Neural cell (in vitro differentiated cells): ENCODE measurements at regions not wholly inside any gene's neighbourhood (a gene's known extent, or its start where the extent isn't known, plus 50 kb on each side); places are given as distances from the start of the nearest gene placed in this dataset.

ENCODE experiments used
- H2AFZ ChIP-seq: fragments of 200-600, 300-800 bp; sonication (generic), shearing (Covaris generic); 2 replicates; pipeline ENCODE4 v1.6.0; 2014; ENCODE audit warnings: low read depth, mild to moderate bottlenecking, antibody characterized with exemption, low read length, moderate library complexity
- H3F3A ChIP-seq: fragments of 200-600 bp; shearing (Covaris generic); 2 replicates; pipeline ENCODE4 v1.6.1; 2016; ENCODE audit warnings: mild to moderate bottlenecking, moderate library complexity, mixed read lengths, antibody characterized with exemption, low read length; ENCODE audit not compliant: insufficient read depth, poor library complexity, severe bottlenecking
- H3K27ac ChIP-seq: fragments of 200-600, 300-800 bp; sonication (generic), shearing (Covaris generic); 2 replicates; pipeline ENCODE4 v1.5.1; 2014; ENCODE audit warnings: mild to moderate bottlenecking, low read length, moderate library complexity
- H3K27me3 ChIP-seq: fragments of 300-800, 200-600 bp; sonication (generic), shearing (Covaris generic); 2 replicates; pipeline ENCODE4 v1.6.0; 2014; ENCODE audit warnings: mild to moderate bottlenecking, low read depth, low read length, moderate library complexity; ENCODE audit not compliant: insufficient read depth
- H3K36me3 ChIP-seq: fragments of 300-800, 200-600 bp; sonication (generic), shearing (Covaris generic); 2 replicates; pipeline ENCODE4 v1.5.1; 2014; ENCODE audit warnings: mild to moderate bottlenecking, antibody characterized with exemption, low read length, moderate library complexity; ENCODE audit not compliant: insufficient read depth
- H3K4me2 ChIP-seq: fragments of 300-800, 200-600 bp; sonication (generic), shearing (Covaris generic); 2 replicates; pipeline ENCODE4 v1.6.0; 2014; ENCODE audit warnings: mild to moderate bottlenecking, low read length
- H3K4me3 ChIP-seq: fragments of 300-800, 200-600 bp; sonication (generic), shearing (Covaris generic); 2 replicates; pipeline ENCODE4 v1.5.1; 2014; ENCODE audit warnings: mild to moderate bottlenecking, low read length, moderate library complexity
- H3K79me2 ChIP-seq: fragments of 200-600 bp; shearing (Covaris generic); replicated peaks from 2 replicates; pipeline ENCODE4 v1.6.0; 2014; ENCODE audit warnings: mild to moderate bottlenecking, low read length, moderate library complexity; ENCODE audit not compliant: insufficient read depth
- H3K9ac ChIP-seq: fragments of 300-800, 200-600 bp; sonication (generic), shearing (Covaris generic); 2 replicates; pipeline ENCODE4 v1.6.1; 2016; ENCODE audit warnings: mild to moderate bottlenecking, low read length, mixed read lengths
- H3K9me2 ChIP-seq: fragments of 200-600 bp; shearing (Covaris generic); 2 replicates; pipeline ENCODE4 v1.6.1; 2016; ENCODE audit warnings: mild to moderate bottlenecking, low read length, mixed read lengths; ENCODE audit not compliant: insufficient read depth
- H3K9me3 ChIP-seq: fragments of 200-600, 300-800 bp; sonication (generic), shearing (Covaris generic); 2 replicates; pipeline ENCODE4 v1.6.1; 2016; ENCODE audit warnings: mild to moderate bottlenecking, mixed run types, low read length, moderate library complexity, mixed read lengths
- H4K20me1 ChIP-seq: fragments of 200-600 bp; shearing (Covaris generic); 2 replicates; pipeline ENCODE4 v1.6.1; 2016; ENCODE audit warnings: mild to moderate bottlenecking, mixed run types; ENCODE audit not compliant: insufficient read depth
- CTCF ChIP-seq: fragments of 450-650 bp; IDR thresholded peaks from 2 replicates; pipeline ENCODE4 v1.5.1; 2014; ENCODE audit warnings: antibody characterized with exemption, mild to moderate bottlenecking, moderate library complexity; ENCODE audit not compliant: poor library complexity, severe bottlenecking
- EP300 ChIP-seq: fragments of 450-650 bp; conservative IDR thresholded peaks from 2 replicates; pipeline ENCODE4 v1.6.1; 2014; ENCODE audit warnings: antibody characterized with exemption, mild to moderate bottlenecking, moderate library complexity; ENCODE audit not compliant: poor library complexity, severe bottlenecking
- EZH2 ChIP-seq: fragments of 200-600, 300-800 bp; shearing (Covaris generic), sonication (generic); IDR thresholded peaks from 2 replicates; pipeline ENCODE4 v1.6.1; 2014; ENCODE audit warnings: antibody characterized with exemption, low read length, borderline replicate concordance, mild to moderate bottlenecking; ENCODE audit not compliant: insufficient read depth, poor library complexity, severe bottlenecking
- MXI1 ChIP-seq: fragments of 450-650 bp; conservative IDR thresholded peaks from 2 replicates; pipeline ENCODE4 v1.6.1; 2014; ENCODE audit warnings: antibody characterized with exemption, mild to moderate bottlenecking; ENCODE audit not compliant: poor library complexity, severe bottlenecking
- POLR2AphosphoS5 ChIP-seq: IDR thresholded peaks from 2 replicates; pipeline ENCODE4 v1.6.1; 2012
- RAD21 ChIP-seq: fragments of 450-650 bp; conservative IDR thresholded peaks from 2 replicates; pipeline ENCODE4 v1.6.1; 2014; ENCODE audit warnings: antibody characterized with exemption, mild to moderate bottlenecking, moderate library complexity
- REST ChIP-seq: IDR thresholded peaks from 2 replicates; pipeline ENCODE4 v1.6.1; 2012; ENCODE audit warnings: borderline replicate concordance
- SMC3 ChIP-seq: fragments of 450-650 bp; conservative IDR thresholded peaks from 2 replicates; pipeline ENCODE4 v1.6.1; 2014; ENCODE audit warnings: antibody characterized with exemption, mild to moderate bottlenecking, moderate library complexity; ENCODE audit not compliant: poor library complexity
- TAF1 ChIP-seq: IDR thresholded peaks from 2 replicates; pipeline ENCODE4 v1.6.1; 2012; ENCODE audit warnings: low read depth

- no peak overlapping the region for H3K4me3 ChIP-seq
- no peak overlapping the region for H3K9ac ChIP-seq
- no peaks in the 10 kb centered on the region for H3K9me2 ChIP-seq
- H3F3A ChIP-seq: no peaks in the 10 kb centered on the region
- H3K79me2 ChIP-seq: no peaks in the 10 kb centered on the region
- H3K36me3 ChIP-seq: no peaks in the 10 kb centered on the region
- TF ChIP-seq EP300 (no peak), REST (no peak)
- no peaks in the 10 kb centered on the region for H3K27me3 ChIP-seq
- no peaks in the 10 kb centered on the region for H3K9me3 ChIP-seq
- no peak overlapping the region for H2AFZ ChIP-seq
- no peak overlapping the region for H3K27ac ChIP-seq
- H4K20me1 ChIP-seq: no peaks in the 10 kb centered on the region
- no peak overlapping the region for H3K4me2 ChIP-seq
Observed at GRCh38 chr6:50240986-50241385, 191.3 kb upstream of the DEFB112 start.

GRCh38 chr6:50249493-50249892 is 199.8 kb upstream of the DEFB112 start:
- peak; percentile 21 for TF ChIP-seq EP300
- no peak for TF ChIP-seq CTCF

GRCh38 chr6:50257322-50257721 is 207.6 kb upstream of the DEFB112 start:
- no peaks in the 10 kb centered on the region for H3K27me3 ChIP-seq

More at GRCh38 chr6:50249493-50249892, 199.8 kb upstream of the DEFB112 start:
- Histone ChIP-seq H3K36me3 (no peaks in the 10 kb centered on the region), H3F3A (no peaks in the 10 kb centered on the region), H3K9ac (no peak overlapping the region), H3K27me3 (no peaks in the 10 kb centered on the region), H3K79me2 (no peaks in the 10 kb centered on the region), H3K9me3 (no peaks in the 10 kb centered on the region), H2AFZ (no peak overlapping the region), H3K4me3 (no peak overlapping the region), H3K9me2 (no peaks in the 10 kb centered on the region), H3K27ac (no peak overlapping the region), H4K20me1 (no peaks in the 10 kb centered on the region), H3K4me2 (no peak overlapping the region)

More at GRCh38 chr6:50257322-50257721, 207.6 kb upstream of the DEFB112 start:
- Histone ChIP-seq H3K9me3 (peaks cover 11% of the 10 kb centered on the region), H3K36me3 (no peaks in the 10 kb centered on the region), H3F3A (no peaks in the 10 kb centered on the region), H3K4me2 (no peak overlapping the region), H3K9me2 (no peaks in the 10 kb centered on the region), H3K79me2 (no peaks in the 10 kb centered on the region), H3K4me3 (no peak overlapping the region), H3K9ac (no peak overlapping the region), H3K27ac (no peak overlapping the region), H4K20me1 (no peaks in the 10 kb centered on the region), H2AFZ (no peak overlapping the region)
- TF ChIP-seq CTCF (no peak), EP300 (no peak), EZH2 (no peak), RAD21 (no peak), TAF1 (no peak), SMC3 (no peak), POLR2AphosphoS5 (no peak), MXI1 (no peak), REST (no peak)
